C4-2B (cell line): ENCODE measurements at regions not wholly inside any gene's neighbourhood (a gene's known extent, or its start where the extent isn't known, plus 50 kb on each side); places are given as distances from the start of the nearest gene placed in this dataset.

Experiments used
- ZFX ChIP-seq: fragments of 450-650 bp; IDR thresholded peaks from 2 replicates; pipeline ENCODE4 v1.6.1; 2017
- TF ChIP-seq, protein P1 (sequence below): fragments of 450-650 bp; conservative IDR thresholded peaks from 2 replicates; pipeline ENCODE4 v1.5.1; 2017; ENCODE audit warnings: mild to moderate bottlenecking

DNA sequence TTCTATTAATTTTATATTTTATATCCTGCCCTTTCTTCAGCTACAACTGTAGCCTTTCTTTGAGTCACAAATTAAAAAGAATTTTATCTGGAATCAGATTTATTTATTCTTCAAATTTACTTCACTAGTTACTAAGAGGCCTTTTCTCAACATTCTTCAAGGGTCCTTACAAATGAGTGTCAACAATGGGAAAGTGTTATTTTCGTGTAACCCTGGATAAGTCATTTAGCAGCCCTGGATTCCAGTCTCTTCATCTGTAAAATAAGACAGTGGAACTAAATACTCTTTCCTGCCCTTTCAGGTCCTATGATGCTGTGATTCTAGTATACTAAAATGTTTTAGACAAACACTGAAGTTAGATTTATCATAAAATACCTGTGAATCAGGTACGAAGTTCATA is 397.0 kb downstream of the KLF12 start:
- TF ChIP-seq, protein P1, sequence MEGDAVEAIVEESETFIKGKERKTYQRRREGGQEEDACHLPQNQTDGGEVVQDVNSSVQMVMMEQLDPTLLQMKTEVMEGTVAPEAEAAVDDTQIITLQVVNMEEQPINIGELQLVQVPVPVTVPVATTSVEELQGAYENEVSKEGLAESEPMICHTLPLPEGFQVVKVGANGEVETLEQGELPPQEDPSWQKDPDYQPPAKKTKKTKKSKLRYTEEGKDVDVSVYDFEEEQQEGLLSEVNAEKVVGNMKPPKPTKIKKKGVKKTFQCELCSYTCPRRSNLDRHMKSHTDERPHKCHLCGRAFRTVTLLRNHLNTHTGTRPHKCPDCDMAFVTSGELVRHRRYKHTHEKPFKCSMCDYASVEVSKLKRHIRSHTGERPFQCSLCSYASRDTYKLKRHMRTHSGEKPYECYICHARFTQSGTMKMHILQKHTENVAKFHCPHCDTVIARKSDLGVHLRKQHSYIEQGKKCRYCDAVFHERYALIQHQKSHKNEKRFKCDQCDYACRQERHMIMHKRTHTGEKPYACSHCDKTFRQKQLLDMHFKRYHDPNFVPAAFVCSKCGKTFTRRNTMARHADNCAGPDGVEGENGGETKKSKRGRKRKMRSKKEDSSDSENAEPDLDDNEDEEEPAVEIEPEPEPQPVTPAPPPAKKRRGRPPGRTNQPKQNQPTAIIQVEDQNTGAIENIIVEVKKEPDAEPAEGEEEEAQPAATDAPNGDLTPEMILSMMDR: no peak
- no peak for TF ChIP-seq ZFX
